Tibial nerve (tissue), 4 donors: ENCODE measurements at regions not wholly inside any gene's neighbourhood (a gene's known extent, or its start where the extent isn't known, plus 50 kb on each side); places are given as distances from the start of the nearest gene placed in this dataset.

Experiments used
- CTCF ChIP-seq, 5 experiments: fragments of 200-600 bp in 3 of 5; fragments of 450-650 bp in 2 of 5; sonication (generic) in 3 of 5; IDR thresholded peaks; one replicate each; pipeline ENCODE4 v1.5.1; 2016 to 2019; ENCODE audit warnings: antibody characterized with exemption in 5 of 5, mild to moderate bottlenecking in 3 of 5, moderate library complexity in 2 of 5
- EP300 ChIP-seq, 2 donors: sonication (generic); formaldehyde crosslinking; IDR thresholded peaks; one replicate each; pipeline ENCODE4 v1.6.1; 2017; ENCODE audit warnings: antibody characterized with exemption in 2 of 2, mild to moderate bottlenecking in 1 of 2

- TF ChIP-seq CTCF (IDR thresholded peaks at IDR 0.05) (no peak), EP300 (IDR thresholded peaks at IDR 0.05) (no peak)
These were observed 372.0 kb downstream of the ZIC4 start for GRCh38 chr3:147034359-147034758.
